ENCODE measurements at regions not wholly inside any gene's neighbourhood (a gene's known extent, or its start where the extent isn't known, plus 50 kb on each side); places are given as distances from the start of the nearest gene placed in this dataset.

DNA sequence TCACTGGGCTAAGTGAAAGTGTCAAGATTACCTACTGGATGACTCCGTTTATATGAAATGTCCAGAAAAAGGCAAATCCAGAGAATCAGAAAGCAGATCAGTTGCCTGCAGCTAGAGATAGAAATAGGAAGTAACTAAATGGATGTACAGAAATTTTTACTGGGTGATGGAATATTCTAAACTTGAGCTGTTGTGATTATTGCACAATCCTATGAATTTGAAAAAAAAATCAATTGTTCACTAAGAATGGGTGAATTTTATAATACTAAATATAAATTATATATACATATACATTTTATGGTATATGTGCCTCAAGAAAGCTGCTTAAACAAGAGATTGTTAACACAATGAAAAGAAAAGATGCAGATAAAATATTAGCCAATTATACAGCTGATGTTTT lies 181.1 kb upstream of the C16orf82 start:
- Histone ChIP-seq H3K27ac (no peak overlapping the region), H3K4me3 (replicated peaks in 1 of 3) (no peak overlapping the region), H3K27me3 (no peaks in the 10 kb centered on the region), H3K36me3 (no peaks in the 10 kb centered on the region), H3K9me3 (no peaks in the 10 kb centered on the region), H3K4me1 (no peaks in the 10 kb centered on the region)
- intact Hi-C loops (cut with DNase I) = no loop called here
- DNase-seq = no peak
- TF ChIP-seq POLR2A (IDR thresholded peaks at IDR 0.05) = no peak
- TF ChIP-seq CTCF (IDR thresholded peaks at IDR 0.05) = no peak
- 81 to 85% methylated on average over 1 of the region's 1 CpG for WGBS, 2 donors

GRCh38 chr16:26889740-26890139 lies 177.0 kb upstream of the C16orf82 start:
- 63 to 77% methylated on average over 2 of the region's 2 CpGs for WGBS, 2 donors

DNA sequence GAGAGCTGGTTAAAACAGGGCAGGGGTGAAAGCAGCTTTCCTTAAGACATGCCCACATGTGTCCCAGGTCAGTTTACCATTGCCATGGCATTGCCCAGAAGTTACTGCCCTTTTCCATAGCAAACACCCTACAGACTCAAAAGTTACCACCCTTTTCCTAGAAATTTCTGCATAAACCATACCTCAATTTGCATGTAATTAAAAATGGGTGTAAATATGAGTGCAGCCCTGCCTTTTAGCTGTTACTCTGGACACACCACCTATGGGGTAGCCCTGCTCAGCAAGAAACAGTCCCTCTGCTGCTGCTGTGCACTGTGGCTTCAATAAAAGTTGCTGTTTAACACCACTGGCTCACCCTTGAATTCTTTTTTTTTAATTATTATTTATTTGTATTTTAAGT lies 168.5 kb upstream of the C16orf82 start:
- intact Hi-C loops (cut with DNase I) = no loop called here
- Histone ChIP-seq H3K27ac (no peak overlapping the region), H3K4me3 (replicated peaks in 1 of 3) (no peak overlapping the region), H3K36me3 (no peaks in the 10 kb centered on the region), H3K9me3 (no peaks in the 10 kb centered on the region), H3K27me3 (no peaks in the 10 kb centered on the region), H3K4me1 (no peaks in the 10 kb centered on the region)
- TF ChIP-seq CTCF (IDR thresholded peaks at IDR 0.05) (no peak), POLR2A (IDR thresholded peaks at IDR 0.05) (no peak)
- DNase-seq = no peak

More at GRCh38 chr16:26889740-26890139, 177.0 kb upstream of the C16orf82 start:
- no peaks in the 10 kb centered on the region for H3K36me3 ChIP-seq
- no peaks in the 10 kb centered on the region for H3K27me3 ChIP-seq
- H3K27ac ChIP-seq = no peak overlapping the region
- intact Hi-C loops (cut with DNase I) = no loop called here
- no peaks in the 10 kb centered on the region for H3K9me3 ChIP-seq
- no peaks in the 10 kb centered on the region for H3K4me1 ChIP-seq
- no peak for TF ChIP-seq POLR2A (IDR thresholded peaks at IDR 0.05)
- no peak for TF ChIP-seq CTCF (IDR thresholded peaks at IDR 0.05)
- DNase-seq = no peak
- H3K4me3 ChIP-seq (replicated peaks in 1 of 3) = no peak overlapping the region

DNA sequence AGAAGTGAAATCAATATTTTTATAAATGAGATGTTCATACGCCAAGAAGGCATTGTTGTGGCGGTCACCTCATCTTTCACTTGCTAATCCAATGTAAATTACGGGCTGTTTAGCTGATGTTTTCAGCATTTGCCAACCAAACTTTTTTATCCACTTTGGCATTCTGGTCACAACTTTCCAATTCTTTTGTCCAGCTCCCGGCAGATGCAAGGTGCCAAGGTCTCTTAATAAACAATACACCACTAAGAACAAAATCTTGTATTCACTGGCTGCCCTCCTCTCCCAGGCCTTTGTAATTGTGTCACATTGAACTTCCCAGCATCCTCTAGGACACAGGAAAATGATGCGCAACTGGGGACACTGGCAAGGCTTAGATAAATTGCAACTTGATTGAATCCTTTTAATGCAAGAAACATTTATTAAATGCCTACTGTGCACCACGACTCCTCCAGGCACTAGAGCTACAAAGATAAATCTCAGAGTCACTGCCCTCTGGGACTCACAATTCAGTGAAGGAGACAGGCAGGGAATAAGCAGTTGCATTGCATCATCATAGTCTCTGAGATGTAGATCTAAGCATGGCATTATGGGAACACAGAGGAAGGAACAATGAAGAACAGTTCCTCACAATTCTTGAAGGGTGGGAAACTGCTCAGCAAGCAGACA lies 165.4 kb upstream of the C16orf82 start:
- H3K4me3 ChIP-seq (replicated peaks in 1 of 3) = no peak overlapping the region
- WGBS, 2 donors = 88 to 90% methylated on average over 6 of the region's 6 CpGs
- H3K27me3 ChIP-seq = no peaks in the 10 kb centered on the region
- DNase-seq = no peak
- H3K36me3 ChIP-seq = no peaks in the 10 kb centered on the region
- H3K9me3 ChIP-seq = no peaks in the 10 kb centered on the region
- H3K27ac ChIP-seq = no peak overlapping the region
- no peaks in the 10 kb centered on the region for H3K4me1 ChIP-seq
- intact Hi-C loops (cut with DNase I) = no loop called here
- TF ChIP-seq POLR2A (IDR thresholded peaks at IDR 0.05) (no peak), CTCF (IDR thresholded peaks at IDR 0.05) (no peak)

DNA sequence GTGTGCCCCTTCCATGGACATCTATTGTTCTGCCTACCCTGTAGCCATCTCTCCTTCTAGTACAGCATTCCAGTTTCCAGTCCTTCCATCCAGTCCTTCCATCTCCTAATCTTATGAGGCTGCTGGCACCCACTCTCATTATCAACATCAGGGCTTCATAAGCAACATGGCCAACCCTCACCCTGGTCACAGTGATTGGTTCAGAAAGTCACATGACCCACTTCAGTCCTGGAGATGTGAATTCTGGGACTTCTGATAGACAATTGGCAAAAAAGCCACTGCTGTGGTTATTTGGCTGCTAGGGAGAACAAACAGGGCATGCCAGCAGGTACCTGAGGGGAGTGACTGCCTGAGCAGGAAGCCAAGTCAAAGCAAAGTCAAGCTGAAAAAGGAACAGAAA lies 164.7 kb upstream of the C16orf82 start:
- Histone ChIP-seq H3K9me3 (no peaks in the 10 kb centered on the region), H3K4me3 (replicated peaks in 1 of 3) (no peak overlapping the region), H3K27ac (no peak overlapping the region), H3K36me3 (no peaks in the 10 kb centered on the region), H3K27me3 (no peaks in the 10 kb centered on the region), H3K4me1 (no peaks in the 10 kb centered on the region)
- intact Hi-C loops (cut with DNase I) = no loop called here
- TF ChIP-seq POLR2A (IDR thresholded peaks at IDR 0.05) (no peak), CTCF (IDR thresholded peaks at IDR 0.05) (no peak)
- no peak for DNase-seq
